EH (cell line): ENCODE measurements at regions not wholly inside any gene's neighbourhood (a gene's known extent, or its start where the extent isn't known, plus 50 kb on each side); places are given as distances from the start of the nearest gene placed in this dataset.

Experiments used
- DNase-seq: peaks from one replicate; pipeline ENCODE4 v3.0.0-alpha.2; 2015; ENCODE audit warnings: low read depth

GRCh38 chr6:156725712-156726111 lies 51.5 kb upstream of the ARID1B start:
- no peak for DNase-seq

- DNase-seq: no peak
Measured at GRCh38 chr6:156720691-156721685, 56.2 kb upstream of the ARID1B start.

GRCh38 chr6:156719720-156720563 lies 57.2 kb upstream of the ARID1B start:
- DNase-seq: peak; percentile 94

GRCh38 chr6:156719395-156719719 lies 57.8 kb upstream of the ARID1B start:
- no peak for DNase-seq

- peak; percentile 45 for DNase-seq
Measured at GRCh38 chr6:156718647-156719394, 58.4 kb upstream of the ARID1B start.

GRCh38 chr6:156717542-156717941 lies 59.6 kb upstream of the ARID1B start:
- DNase-seq: no peak

- DNase-seq: no peak
Measured at GRCh38 chr6:156715839-156716238, 61.3 kb upstream of the ARID1B start.

- DNase-seq: no peak
Measured at GRCh38 chr6:156713548-156713947, 63.6 kb upstream of the ARID1B start.

GRCh38 chr6:156710479-156710878 lies 66.7 kb upstream of the ARID1B start:
- DNase-seq: no peak

- no peak for DNase-seq
Measured at GRCh38 chr6:156707818-156708217, 69.4 kb upstream of the ARID1B start.

GRCh38 chr6:156703719-156704118 lies 73.5 kb upstream of the ARID1B start:
- peak; percentile 29 for DNase-seq

- DNase-seq: no peak
Measured at GRCh38 chr6:156701966-156702365, 75.2 kb upstream of the ARID1B start.

- DNase-seq: no peak
Measured at GRCh38 chr6:156700440-156701057, 76.6 kb upstream of the ARID1B start.

- no peak for DNase-seq
Measured at GRCh38 chr6:156699935-156700334, 77.2 kb upstream of the ARID1B start.

- peak; percentile 65 for DNase-seq
Measured at GRCh38 chr6:156699017-156699421, 78.2 kb upstream of the ARID1B start.

- no peak for DNase-seq
Measured at GRCh38 chr6:156698239-156699016, 78.8 kb upstream of the ARID1B start.

GRCh38 chr6:156697225-156697830 lies 79.8 kb upstream of the ARID1B start:
- DNase-seq: no peak

GRCh38 chr6:156695742-156696141 lies 81.4 kb upstream of the ARID1B start:
- no peak for DNase-seq

GRCh38 chr6:156694679-156695078 lies 82.5 kb upstream of the ARID1B start:
- no peak for DNase-seq

- no peak for DNase-seq
Measured at GRCh38 chr6:156691018-156691417, 86.2 kb upstream of the ARID1B start.

- DNase-seq: no peak
Measured at GRCh38 chr6:156689656-156690055, 87.5 kb upstream of the ARID1B start.
